GM18505 (cell line): ENCODE measurements at regions not wholly inside any gene's neighbourhood (a gene's known extent, or its start where the extent isn't known, plus 50 kb on each side); places are given as distances from the start of the nearest gene placed in this dataset.

Source experiments
- ATAC-seq: cut with Tn5 transposase; IDR thresholded peaks from one replicate; pipeline ENCODE4 v1.9.1; 2021; ENCODE audit not compliant: unreplicated experiment
- POLR2A ChIP-seq: IDR thresholded peaks from 4 replicates; pipeline ENCODE4 v1.6.1; 2011; ENCODE audit warnings: borderline replicate concordance; ENCODE audit not compliant: insufficient read depth, insufficient read length; ENCODE audit errors: extremely low read depth

DNA sequence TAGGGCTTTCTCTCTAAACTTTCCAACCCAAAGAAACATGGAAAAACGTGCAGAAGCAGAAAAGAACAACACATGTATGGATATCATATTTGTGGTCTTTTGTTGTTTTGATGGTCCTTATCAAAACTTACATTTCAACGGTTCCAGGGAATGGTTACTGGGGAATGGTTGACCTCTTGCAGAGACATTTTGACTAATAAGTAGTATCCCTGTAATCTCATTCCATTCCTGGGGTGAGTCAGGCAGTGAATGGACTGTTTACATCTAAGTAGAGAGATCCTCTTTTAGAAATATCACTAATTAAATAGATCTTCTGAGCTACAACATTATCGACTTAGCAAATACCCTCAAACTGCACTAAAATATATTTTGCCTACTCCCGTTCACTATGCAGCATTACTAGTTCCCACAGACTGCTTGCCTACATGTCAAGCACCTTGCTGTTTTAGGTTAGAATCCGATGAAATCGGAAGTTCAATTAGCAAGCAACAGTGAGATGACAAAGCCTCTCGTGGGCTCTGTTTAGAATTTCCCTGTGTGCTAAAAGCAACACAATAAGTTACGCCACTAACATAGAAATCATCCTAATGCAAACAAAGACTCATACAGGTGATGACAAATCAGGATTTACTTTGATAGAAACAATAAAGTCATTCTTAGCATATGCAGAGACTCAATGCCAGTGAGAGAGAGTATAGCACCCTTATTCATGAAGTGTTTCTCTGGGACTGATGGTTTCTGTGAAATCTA is 797.7 kb upstream of the ARGLU1 start:
- no peak for TF ChIP-seq POLR2A
- no peak for ATAC-seq

DNA sequence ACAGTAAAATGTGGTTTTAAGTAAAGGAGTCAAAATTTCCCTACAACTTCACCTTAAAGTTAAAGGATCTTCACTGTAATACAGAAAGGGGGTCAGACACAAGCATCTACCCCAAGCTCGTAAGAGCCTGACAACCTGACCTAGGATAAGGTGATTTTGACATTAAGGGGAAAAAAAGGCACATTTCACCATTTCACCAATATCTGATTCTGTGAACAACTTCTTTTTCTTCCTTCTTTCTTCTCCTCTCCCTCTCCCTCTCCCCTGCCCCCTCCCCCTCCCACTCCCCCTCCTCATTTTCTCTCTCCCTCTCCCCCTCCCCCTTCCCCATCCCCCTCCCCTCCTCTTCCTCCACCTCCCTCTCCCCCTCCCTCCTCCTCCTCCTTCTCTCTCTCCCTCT is 796.7 kb upstream of the ARGLU1 start:
- no peak for ATAC-seq
- TF ChIP-seq POLR2A = no peak

DNA sequence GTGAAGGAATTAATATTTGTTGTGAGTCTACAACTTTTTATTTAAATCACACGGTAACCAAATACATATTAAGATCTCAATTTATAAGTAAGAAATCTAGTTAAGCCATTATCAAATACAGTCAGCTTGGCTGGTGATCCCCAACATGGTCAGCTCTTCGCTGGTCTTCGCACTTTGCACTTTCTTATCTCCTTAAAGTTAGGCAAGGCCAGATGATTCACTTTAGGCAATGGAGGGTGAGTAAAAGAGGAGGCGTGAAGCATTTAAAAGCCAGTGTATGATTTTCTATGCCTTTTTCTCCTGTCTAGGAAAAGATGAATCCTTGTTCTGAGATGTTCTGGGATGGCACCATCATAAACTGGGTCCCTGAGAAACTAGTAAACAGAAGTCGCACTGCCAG is 793.7 kb upstream of the ARGLU1 start:
- no peak for ATAC-seq
- no peak for TF ChIP-seq POLR2A

DNA sequence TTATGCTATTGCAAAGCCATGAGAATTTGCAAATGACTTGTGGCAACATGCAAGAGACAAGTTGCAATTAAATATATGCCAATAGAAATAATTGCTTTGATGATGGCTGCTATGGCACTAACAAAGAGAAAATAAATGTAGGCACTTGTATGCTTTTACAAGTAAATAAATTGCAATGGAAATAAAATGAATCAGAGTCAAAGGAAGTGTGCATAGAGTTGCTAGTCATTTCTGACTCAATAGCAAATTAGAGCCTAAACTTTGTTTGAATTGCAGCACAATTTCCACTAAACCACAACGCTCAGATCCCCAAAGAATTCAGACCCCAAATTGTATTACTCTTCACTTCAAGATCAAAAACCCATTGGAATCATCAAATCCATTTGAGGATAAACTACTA is 792.1 kb upstream of the ARGLU1 start:
- no peak for ATAC-seq
- no peak for TF ChIP-seq POLR2A

DNA sequence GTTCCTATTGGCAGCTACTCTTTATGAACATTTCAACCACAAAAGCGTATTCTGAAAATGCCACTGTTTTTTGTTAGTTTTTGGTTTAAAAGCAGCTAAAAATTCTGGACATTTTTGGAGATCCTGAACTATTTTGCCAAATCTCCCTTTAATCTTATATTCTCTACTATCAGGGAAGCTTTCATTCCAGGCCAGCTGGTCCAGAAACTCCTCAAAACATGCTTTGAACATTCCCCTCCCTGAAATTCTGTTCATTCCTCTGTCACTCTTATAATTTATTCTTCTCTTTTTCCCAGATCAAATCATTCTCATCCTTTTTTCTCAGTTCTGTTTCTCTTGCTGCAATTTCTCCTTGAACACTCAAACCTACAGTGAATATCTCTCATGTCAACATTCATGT is 790.9 kb upstream of the ARGLU1 start:
- ATAC-seq = no peak
- TF ChIP-seq POLR2A = no peak

DNA sequence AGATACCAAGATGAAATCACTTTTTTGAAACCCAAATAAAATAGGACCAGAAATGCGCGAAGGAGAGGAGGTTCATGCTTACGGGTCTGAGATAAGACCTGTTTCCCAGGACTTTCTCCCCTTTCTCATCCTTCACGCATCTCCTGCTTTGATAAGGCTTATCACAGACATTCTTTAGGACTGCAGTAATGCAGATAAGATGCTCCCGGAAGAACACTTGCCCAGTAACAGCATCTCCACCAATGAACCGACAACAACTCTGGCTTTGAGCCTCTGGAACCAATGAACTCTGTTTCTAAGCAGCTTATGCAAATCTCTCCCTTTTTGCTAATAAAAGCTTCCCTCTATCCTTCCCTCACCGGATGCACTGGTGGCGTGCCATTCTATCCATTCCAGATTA is 783.4 kb upstream of the ARGLU1 start:
- ATAC-seq = no peak
- no peak for TF ChIP-seq POLR2A

DNA sequence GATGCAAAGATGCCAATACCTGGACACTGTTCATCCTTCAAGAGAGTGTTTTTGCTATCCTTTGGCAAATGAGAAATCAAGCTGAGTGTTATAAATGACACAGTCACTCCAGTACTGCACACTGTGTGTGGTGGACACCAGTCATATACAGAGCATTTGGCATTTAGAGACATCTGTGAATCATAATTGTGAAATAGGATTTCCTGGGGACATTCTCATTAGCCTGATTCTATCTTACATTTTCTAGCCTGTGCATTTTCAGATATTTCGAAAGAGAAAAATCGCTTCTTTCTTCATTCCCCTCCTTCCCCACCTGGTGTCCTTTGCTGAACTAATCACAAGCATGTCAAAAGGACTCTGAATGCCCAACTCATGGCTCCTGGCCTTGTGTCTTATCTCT is 781.0 kb upstream of the ARGLU1 start:
- no peak for ATAC-seq
- TF ChIP-seq POLR2A = no peak

DNA sequence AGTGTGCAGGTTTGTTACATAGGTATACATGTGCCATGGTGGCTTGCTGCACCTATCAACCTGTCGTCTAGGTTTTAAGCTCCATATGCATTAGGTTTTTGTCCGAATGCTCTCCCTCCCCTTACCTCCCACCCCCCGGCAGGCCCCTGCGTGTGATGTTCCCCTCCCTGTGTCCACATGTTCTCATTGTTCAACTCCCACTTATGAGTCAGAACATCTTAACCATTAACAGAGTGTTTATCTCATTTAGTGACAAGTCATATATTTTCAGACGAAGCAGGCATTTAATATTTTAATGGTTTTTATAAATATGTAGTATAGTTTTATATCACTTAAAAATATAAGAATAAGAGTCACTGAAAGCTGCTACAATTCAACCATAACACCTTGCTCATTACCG is 780.5 kb upstream of the ARGLU1 start:
- ATAC-seq = no peak
- no peak for TF ChIP-seq POLR2A

DNA sequence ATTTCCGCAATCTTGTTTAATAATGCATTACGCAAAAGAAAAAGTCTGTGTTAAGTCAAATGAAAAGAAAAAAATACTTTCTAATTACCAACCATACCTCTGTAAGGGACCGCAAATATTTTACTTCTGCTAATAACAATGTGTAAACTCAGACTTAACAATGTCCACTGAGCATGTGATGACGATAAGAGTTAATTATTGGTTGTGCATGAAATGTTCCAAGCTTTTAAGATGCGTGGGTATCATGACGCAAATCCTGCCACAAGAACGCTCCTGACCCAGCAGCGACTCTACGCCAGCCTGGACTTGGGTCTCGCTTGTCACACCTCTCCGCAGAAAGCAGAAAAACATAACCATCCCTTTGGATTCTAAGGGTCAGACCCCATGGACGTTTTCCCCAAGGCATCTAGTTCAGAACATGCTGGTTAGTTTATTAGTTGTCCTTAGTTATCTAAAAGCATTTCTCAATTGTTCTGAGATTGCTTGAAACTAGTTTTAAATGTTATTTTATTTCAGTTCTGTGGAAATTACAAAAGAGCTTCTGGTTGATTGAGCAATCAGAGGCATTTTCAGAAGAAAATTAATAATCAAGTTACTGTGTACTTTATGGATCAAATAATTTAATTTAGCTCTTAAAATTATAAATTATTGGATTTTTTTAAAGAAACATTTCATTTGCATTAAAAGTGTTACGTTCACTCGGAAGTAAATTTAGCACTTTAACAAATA is 779.9 kb upstream of the ARGLU1 start:
- no peak for ATAC-seq
- no peak for TF ChIP-seq POLR2A

DNA sequence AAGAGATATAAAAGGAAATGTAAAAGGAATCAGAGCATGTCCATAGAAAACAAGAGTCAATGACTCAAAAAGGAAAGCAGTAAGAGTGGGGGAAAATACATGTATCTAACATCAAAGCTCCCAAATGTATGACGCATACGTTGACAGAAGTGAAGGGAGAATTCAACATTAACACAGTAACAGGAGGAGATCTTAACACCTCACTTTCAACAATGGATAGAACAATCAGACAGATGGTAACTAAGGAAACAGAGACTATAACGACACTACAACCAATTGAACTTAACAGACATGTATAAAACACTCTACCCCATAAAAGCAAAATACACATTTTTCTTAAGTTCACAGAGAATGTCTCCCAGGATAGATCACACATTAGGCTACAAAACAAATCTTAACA is 774.8 kb upstream of the ARGLU1 start:
- no peak for ATAC-seq
- no peak for TF ChIP-seq POLR2A

DNA sequence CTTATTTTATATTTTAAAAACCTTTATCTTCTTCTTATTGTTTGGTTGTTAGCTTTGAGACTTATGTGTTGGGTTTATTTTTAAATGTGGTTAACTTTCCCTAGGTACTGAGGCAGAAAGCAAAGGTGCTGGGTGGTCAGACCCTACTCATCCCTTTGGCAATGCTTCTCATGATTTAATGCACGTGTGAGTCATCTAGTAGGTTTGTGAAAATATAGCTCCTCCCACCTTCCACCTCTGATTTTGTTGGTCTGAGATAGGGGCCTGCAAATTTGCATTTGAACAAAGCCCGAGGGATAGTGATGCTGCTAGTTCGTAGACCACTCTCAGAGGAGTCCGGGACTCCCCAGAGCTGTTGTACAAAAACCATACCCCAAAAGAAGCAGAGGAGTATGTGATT is 771.3 kb upstream of the ARGLU1 start:
- ATAC-seq = no peak
- no peak for TF ChIP-seq POLR2A

DNA sequence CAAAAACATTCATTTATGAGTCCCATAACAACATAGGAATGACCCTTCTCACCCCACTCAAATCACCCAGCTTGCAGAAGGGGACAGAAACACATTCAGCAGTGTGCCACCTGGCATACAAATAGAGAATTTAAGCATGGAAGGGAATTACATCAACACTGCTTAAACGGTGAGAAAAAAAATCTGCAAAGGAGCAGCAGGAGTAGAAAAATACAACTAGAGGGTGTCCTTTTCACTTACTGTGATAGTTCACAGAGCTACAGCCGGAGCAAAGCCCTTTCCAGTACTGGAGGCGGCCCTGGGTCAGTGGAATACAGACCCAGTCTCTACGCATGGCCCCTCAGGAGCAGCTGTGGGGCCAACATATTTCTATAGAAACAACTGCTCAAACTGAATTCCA is 764.3 kb upstream of the ARGLU1 start:
- ATAC-seq = no peak

DNA sequence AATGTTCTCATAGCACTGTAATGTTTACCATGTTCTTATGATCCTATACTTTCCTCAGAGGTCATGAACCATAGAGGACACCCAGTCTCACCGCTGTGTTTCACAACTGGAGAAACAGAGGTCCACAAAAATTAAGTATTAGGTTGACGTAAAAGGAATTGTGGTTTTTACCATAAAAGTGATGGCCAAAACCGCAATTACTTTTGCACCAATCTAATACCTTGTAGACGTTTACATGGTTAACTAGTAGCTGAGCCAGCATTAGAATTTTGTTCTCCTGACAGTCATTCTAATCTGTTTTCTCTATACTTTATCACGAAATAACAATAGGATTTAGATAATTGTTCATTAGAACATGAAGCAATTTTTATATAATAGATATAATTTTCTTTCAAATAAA is 763.4 kb upstream of the ARGLU1 start:
- ATAC-seq = no peak
- TF ChIP-seq POLR2A = no peak

More for the DNA sequence above, 764.3 kb upstream of the ARGLU1 start:
- TF ChIP-seq POLR2A = no peak

DNA sequence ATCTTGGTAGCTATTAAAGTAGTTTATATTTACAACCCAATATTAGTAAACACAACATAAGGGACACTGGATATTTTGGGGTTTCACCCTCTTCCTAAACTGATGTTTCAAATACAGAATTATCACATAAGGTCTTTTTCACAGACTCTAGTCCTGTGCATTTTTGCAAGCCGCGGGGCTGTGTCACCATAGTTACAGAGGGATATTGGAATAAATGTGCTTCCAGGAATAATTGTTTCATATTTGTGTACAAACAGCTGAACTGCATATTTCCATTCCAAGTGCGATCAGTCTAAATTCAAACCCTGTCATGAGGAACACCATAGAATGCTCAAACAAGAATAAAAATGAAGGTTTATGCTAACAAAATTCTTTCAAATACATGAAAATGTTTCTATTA is 762.5 kb upstream of the ARGLU1 start:
- no peak for ATAC-seq
- no peak for TF ChIP-seq POLR2A
